DMS53 treated with DMSO at 0.1 percent for 48 hours (cell line): ENCODE measurements at regions not wholly inside any gene's neighbourhood (a gene's known extent, or its start where the extent isn't known, plus 50 kb on each side); places are given as distances from the start of the nearest gene placed in this dataset.
"Not testable (repeated sequence)": the region's sequence is repeated elsewhere in the genome, so short reads cannot be mapped to it uniquely, and the experiment has no call there.

Source experiments
- DNase-seq: peaks from one replicate; lab custom pipeline; 2025; ENCODE audit not compliant: unreplicated experiment; lab: John Stamatoyannopoulos, UW

- no peak for DNase-seq
These were observed 52.2 kb upstream of the PRL start for GRCh38 chr6:22349051-22349450.

- DNase-seq, result no peak
These were observed 52.7 kb upstream of the PRL start for GRCh38 chr6:22349528-22349927.

GRCh38 chr6:22350109-22350508, 53.3 kb upstream of the PRL start:
- DNase-seq, result peak; percentile 93

- no peak for DNase-seq
These were observed 56.3 kb upstream of the PRL start for GRCh38 chr6:22353101-22353500.

- DNase-seq, result no peak
These were observed 59.6 kb upstream of the PRL start for GRCh38 chr6:22356362-22356940.

- no peak for DNase-seq
These were observed 60.9 kb upstream of the PRL start for GRCh38 chr6:22357724-22358189.

GRCh38 chr6:22361576-22361975, 64.7 kb upstream of the PRL start:
- no peak for DNase-seq

GRCh38 chr6:22362361-22362760, 65.5 kb upstream of the PRL start:
- DNase-seq, result peak; percentile 66

- DNase-seq, result peak; percentile 79
These were observed 66.4 kb upstream of the PRL start for GRCh38 chr6:22363166-22363713.

GRCh38 chr6:22363714-22364239, 66.9 kb upstream of the PRL start:
- DNase-seq, result no peak

GRCh38 chr6:22364306-22364705, 67.5 kb upstream of the PRL start:
- no peak for DNase-seq

GRCh38 chr6:22366214-22366613, 69.4 kb upstream of the PRL start:
- DNase-seq, result no peak

GRCh38 chr6:22367346-22367745, 70.5 kb upstream of the PRL start:
- no peak for DNase-seq

GRCh38 chr6:22368794-22369193, 72.0 kb upstream of the PRL start:
- DNase-seq, result no peak

GRCh38 chr6:22372922-22373321, 76.1 kb upstream of the PRL start:
- no peak for DNase-seq

- not testable (repeated sequence) for DNase-seq
These were observed 78.1 kb upstream of the PRL start for GRCh38 chr6:22374950-22375349.

GRCh38 chr6:22376293-22376692, 79.5 kb upstream of the PRL start:
- not testable (repeated sequence) for DNase-seq

- not testable (repeated sequence) for DNase-seq
These were observed 81.7 kb upstream of the PRL start for GRCh38 chr6:22378536-22378935.

GRCh38 chr6:22380236-22380635, 83.4 kb upstream of the PRL start:
- DNase-seq, result no peak

- DNase-seq, result no peak
These were observed 85.2 kb upstream of the PRL start for GRCh38 chr6:22381845-22382544.

- DNase-seq, result no peak
These were observed 86.2 kb upstream of the PRL start for GRCh38 chr6:22383016-22383415.

- DNase-seq, result no peak
These were observed 95.9 kb upstream of the PRL start for GRCh38 chr6:22392711-22393110.
